ENCODE measurements at regions not wholly inside any gene's neighbourhood (a gene's known extent, or its start where the extent isn't known, plus 50 kb on each side); places are given as distances from the start of the nearest gene placed in this dataset.
"Not testable (repeated sequence)": the region's sequence is repeated elsewhere in the genome, so short reads cannot be mapped to it uniquely, and the experiment has no call there.

GRCh38 chr5:89545626-89546025, 662.6 kb upstream of the MEF2C start:
- no peak for DNase-seq (ENCODE audit: low read depth)

- DNase-seq (ENCODE audit: low read depth): no peak
Observed at GRCh38 chr5:89545076-89545475, 662.1 kb upstream of the MEF2C start.

- DNase-seq (ENCODE audit: low read depth): no peak
Observed at GRCh38 chr5:89542736-89543135, 659.8 kb upstream of the MEF2C start.

GRCh38 chr5:89537800-89538199, 654.8 kb upstream of the MEF2C start:
- DNase-seq (ENCODE audit: low read depth): no peak

- no peak for DNase-seq (ENCODE audit: low read depth)
Observed at GRCh38 chr5:89536020-89536419, 653.0 kb upstream of the MEF2C start.

GRCh38 chr5:89535411-89535810, 652.4 kb upstream of the MEF2C start:
- DNase-seq (ENCODE audit: low read depth): peak; percentile 33

GRCh38 chr5:89534331-89534730, 651.3 kb upstream of the MEF2C start:
- DNase-seq (ENCODE audit: low read depth): no peak

GRCh38 chr5:89524785-89525184, 641.8 kb upstream of the MEF2C start:
- no peak for DNase-seq (ENCODE audit: low read depth)

- not testable (repeated sequence) for DNase-seq (ENCODE audit: low read depth)
Observed at GRCh38 chr5:89523867-89524266, 640.9 kb upstream of the MEF2C start.

- peak; percentile 34 for DNase-seq (ENCODE audit: low read depth)
Observed at GRCh38 chr5:89520771-89521170, 637.8 kb upstream of the MEF2C start.

GRCh38 chr5:89513299-89514044, 630.5 kb upstream of the MEF2C start:
- no peak for DNase-seq (ENCODE audit: low read depth)

- no peak for DNase-seq (ENCODE audit: low read depth)
Observed at GRCh38 chr5:89504051-89504450, 621.1 kb upstream of the MEF2C start.

GRCh38 chr5:89499787-89500186, 616.8 kb upstream of the MEF2C start:
- DNase-seq (ENCODE audit: low read depth): no peak

GRCh38 chr5:89498699-89499098, 615.7 kb upstream of the MEF2C start:
- no peak for DNase-seq (ENCODE audit: low read depth)

- DNase-seq (ENCODE audit: low read depth): no peak
Observed at GRCh38 chr5:89493414-89493813, 610.4 kb upstream of the MEF2C start.

- DNase-seq (ENCODE audit: low read depth): no peak
Observed at GRCh38 chr5:89484962-89485361, 602.0 kb upstream of the MEF2C start.

GRCh38 chr5:89480406-89481007, 597.5 kb upstream of the MEF2C start:
- no peak for DNase-seq (ENCODE audit: low read depth)

GRCh38 chr5:89478851-89479250, 595.9 kb upstream of the MEF2C start:
- no peak for DNase-seq (ENCODE audit: low read depth)

- peak; percentile 41 for DNase-seq (ENCODE audit: low read depth)
Observed at GRCh38 chr5:89473196-89473595, 590.2 kb upstream of the MEF2C start.

GRCh38 chr5:89471541-89471940, 588.6 kb upstream of the MEF2C start:
- no peak for DNase-seq (ENCODE audit: low read depth)

- DNase-seq (ENCODE audit: low read depth): no peak
Observed at GRCh38 chr5:89471115-89471514, 588.1 kb upstream of the MEF2C start.

- no peak for DNase-seq (ENCODE audit: low read depth)
Observed at GRCh38 chr5:89470658-89471057, 587.7 kb upstream of the MEF2C start.

GRCh38 chr5:89458332-89458656, 575.3 kb upstream of the MEF2C start:
- DNase-seq (ENCODE audit: low read depth): no peak

Data from stromal cell of bone marrow (primary cell).